Thyroid gland (tissue), 4 donors: ENCODE measurements at regions not wholly inside any gene's neighbourhood (a gene's known extent, or its start where the extent isn't known, plus 50 kb on each side); places are given as distances from the start of the nearest gene placed in this dataset.

Source experiments
- CTCF ChIP-seq, 6 experiments: fragments of 200-600 bp in 3 of 6; fragments of 450-650 bp in 3 of 6; sonication (generic) in 3 of 6; IDR thresholded peaks; one replicate each; pipeline ENCODE4 v1.5.1; 2016 to 2019; ENCODE audit warnings: antibody characterized with exemption in 6 of 6, mild to moderate bottlenecking in 2 of 6, inconsistent platforms in 1 of 6, moderate library complexity in 1 of 6
- POLR2A ChIP-seq, 2 donors: fragments of 450-650 bp; IDR thresholded peaks; one replicate each; pipeline ENCODE4 v1.6.1; 2017; ENCODE audit warnings: antibody characterized with exemption in 2 of 2, mild to moderate bottlenecking in 2 of 2, moderate library complexity in 1 of 2

- TF ChIP-seq CTCF (IDR thresholded peaks at IDR 0.05): no peak
- no peak for TF ChIP-seq POLR2A (IDR thresholded peaks at IDR 0.05)
Observed at GRCh38 chr2:204022550-204022949, 86.0 kb downstream of the ICOS start.
